SJSA1 (cell line): ENCODE measurements at regions not wholly inside any gene's neighbourhood (a gene's known extent, or its start where the extent isn't known, plus 50 kb on each side); places are given as distances from the start of the nearest gene placed in this dataset.

Source experiments
- DNase-seq, 2 experiments: peaks; one replicate each; pipeline ENCODE4 v3.0.0-alpha.2; 2015 to 2020; ENCODE audit warnings: low spot score in 2 of 2, low read depth in 1 of 2
- H3K27ac ChIP-seq: fragments of 250-450 bp; sonication (Bioruptor Pico); 2 replicates; pipeline ENCODE4 v1.5.1; 2020; ENCODE audit warnings: mild to moderate bottlenecking, moderate library complexity
- H3K27me3 ChIP-seq: fragments of 250-450 bp; sonication (Bioruptor Pico); replicated peaks from 2 replicates; pipeline ENCODE4 v1.5.1; 2020; ENCODE audit warnings: mild to moderate bottlenecking, moderate library complexity
- H3K36me3 ChIP-seq: fragments of 250-450 bp; sonication (Bioruptor Pico); 2 replicates; pipeline ENCODE4 v1.5.1; 2020; ENCODE audit warnings: mild to moderate bottlenecking
- H3K4me1 ChIP-seq: fragments of 250-450 bp; sonication (Bioruptor Pico); replicated peaks from 2 replicates; pipeline ENCODE4 v1.6.1; 2021; ENCODE audit warnings: mild to moderate bottlenecking
- H3K4me3 ChIP-seq: fragments of 250-450 bp; sonication (Bioruptor Pico); 2 replicates; pipeline ENCODE4 v1.5.1; 2020; ENCODE audit warnings: mild to moderate bottlenecking
- H3K9me3 ChIP-seq: fragments of 250-450 bp; sonication (Bioruptor Pico); replicated peaks from 2 replicates; pipeline ENCODE4 v1.5.1; 2020; ENCODE audit warnings: mild to moderate bottlenecking

- no peak for DNase-seq
- Histone ChIP-seq H3K4me1 (peaks cover 21% of the 10 kb centered on the region), H3K9me3 (peaks cover 3% of the 10 kb centered on the region; the same call in 1 of the 2 replicates), H3K4me3 (no peak overlapping the region), H3K36me3 (no peaks in the 10 kb centered on the region), H3K27ac (no peak overlapping the region), H3K27me3 (no peaks in the 10 kb centered on the region)
Observed at GRCh38 chr16:8376858-8377257, 213.5 kb downstream of the TMEM114 start.

- Histone ChIP-seq H3K36me3 (no peaks in the 10 kb centered on the region), H3K27me3 (no peaks in the 10 kb centered on the region), H3K4me3 (no peak overlapping the region), H3K27ac (no peak overlapping the region), H3K9me3 (peaks cover 3% of the 10 kb centered on the region; the same call in 1 of the 2 replicates), H3K4me1 (peaks cover 21% of the 10 kb centered on the region)
- DNase-seq = no peak
Observed at GRCh38 chr16:8376430-8376829, 213.9 kb downstream of the TMEM114 start.

GRCh38 chr16:8375232-8375587 is 215.1 kb downstream of the TMEM114 start:
- DNase-seq = no peak
- H3K36me3 ChIP-seq = no peaks in the 10 kb centered on the region
- H3K4me1 ChIP-seq = peaks cover 16% of the 10 kb centered on the region
- H3K27ac ChIP-seq = 0 out of 2 replicates have a peak overlapping the region, but pooled peaks have one; percentile 28
- peaks cover 3% of the 10 kb centered on the region; the same call in 1 of the 2 replicates for H3K9me3 ChIP-seq
- no peaks in the 10 kb centered on the region for H3K27me3 ChIP-seq
- no peak overlapping the region for H3K4me3 ChIP-seq

GRCh38 chr16:8374586-8375231 is 215.6 kb downstream of the TMEM114 start:
- peaks cover 12% of the 10 kb centered on the region for H3K4me1 ChIP-seq
- 0 out of 2 replicates have a peak overlapping the region, but pooled peaks have one; percentile 28 for H3K27ac ChIP-seq
- H3K4me3 ChIP-seq = no peak overlapping the region
- H3K27me3 ChIP-seq = no peaks in the 10 kb centered on the region
- H3K36me3 ChIP-seq = no peaks in the 10 kb centered on the region
- DNase-seq = peak in 1 of 2 experiments; percentile 6
- peaks cover 3% of the 10 kb centered on the region; the same call in 1 of the 2 replicates for H3K9me3 ChIP-seq

GRCh38 chr16:8373676-8374431 is 216.5 kb downstream of the TMEM114 start:
- H3K36me3 ChIP-seq = no peaks in the 10 kb centered on the region
- H3K27me3 ChIP-seq = no peaks in the 10 kb centered on the region
- H3K4me1 ChIP-seq = peaks cover 12% of the 10 kb centered on the region
- no peak overlapping the region for H3K27ac ChIP-seq
- H3K9me3 ChIP-seq = peaks cover 3% of the 10 kb centered on the region; the same call in 1 of the 2 replicates
- DNase-seq = no peak
- no peak overlapping the region for H3K4me3 ChIP-seq

- DNase-seq = no peak
- Histone ChIP-seq H3K4me3 (no peak overlapping the region), H3K36me3 (no peaks in the 10 kb centered on the region), H3K9me3 (peaks cover 3% of the 10 kb centered on the region; the same call in 1 of the 2 replicates), H3K27ac (no peak overlapping the region), H3K4me1 (peaks cover 12% of the 10 kb centered on the region), H3K27me3 (no peaks in the 10 kb centered on the region)
Observed at GRCh38 chr16:8372141-8372540, 218.2 kb downstream of the TMEM114 start.

- Histone ChIP-seq H3K4me3 (no peak overlapping the region), H3K36me3 (no peaks in the 10 kb centered on the region), H3K4me1 (peaks cover 9% of the 10 kb centered on the region), H3K27me3 (no peaks in the 10 kb centered on the region), H3K9me3 (no peaks in the 10 kb centered on the region), H3K27ac (no peak overlapping the region)
- peak; percentile 30 to 49 for DNase-seq
Observed at GRCh38 chr16:8370374-8371270, 219.7 kb downstream of the TMEM114 start.

GRCh38 chr16:8358937-8359336 is 231.4 kb downstream of the TMEM114 start:
- no peaks in the 10 kb centered on the region for H3K27me3 ChIP-seq
- H3K9me3 ChIP-seq = no peaks in the 10 kb centered on the region
- no peak overlapping the region for H3K27ac ChIP-seq

GRCh38 chr16:8355675-8356074 is 234.6 kb downstream of the TMEM114 start:
- no peak for DNase-seq
- Histone ChIP-seq H3K36me3 (no peaks in the 10 kb centered on the region), H3K4me1 (no peaks in the 10 kb centered on the region), H3K4me3 (no peak overlapping the region), H3K27me3 (no peaks in the 10 kb centered on the region), H3K27ac (no peak overlapping the region), H3K9me3 (no peaks in the 10 kb centered on the region)

More at GRCh38 chr16:8358937-8359336, 231.4 kb downstream of the TMEM114 start:
- Histone ChIP-seq H3K36me3 (no peaks in the 10 kb centered on the region), H3K4me3 (no peak overlapping the region), H3K4me1 (no peaks in the 10 kb centered on the region)
- no peak for DNase-seq

- DNase-seq = no peak
- Histone ChIP-seq H3K4me3 (no peak overlapping the region), H3K27me3 (no peaks in the 10 kb centered on the region), H3K9me3 (no peaks in the 10 kb centered on the region), H3K36me3 (no peaks in the 10 kb centered on the region), H3K27ac (no peak overlapping the region), H3K4me1 (no peaks in the 10 kb centered on the region)
Observed at GRCh38 chr16:8346294-8346693, 244.0 kb downstream of the TMEM114 start.

- Histone ChIP-seq H3K9me3 (no peaks in the 10 kb centered on the region), H3K27ac (no peak overlapping the region), H3K4me3 (no peak overlapping the region), H3K36me3 (no peaks in the 10 kb centered on the region), H3K4me1 (no peaks in the 10 kb centered on the region), H3K27me3 (no peaks in the 10 kb centered on the region)
- no peak for DNase-seq
Observed at GRCh38 chr16:8342276-8342675, 248.0 kb downstream of the TMEM114 start.

- Histone ChIP-seq H3K27me3 (0 out of 2 replicates have a peak, but pooled peaks cover 1% of the 10 kb centered on the region), H3K4me3 (no peak overlapping the region), H3K4me1 (no peaks in the 10 kb centered on the region), H3K27ac (no peak overlapping the region), H3K9me3 (no peaks in the 10 kb centered on the region), H3K36me3 (no peaks in the 10 kb centered on the region)
- no peak for DNase-seq
Observed at GRCh38 chr16:8330761-8331160, 259.6 kb downstream of the TMEM114 start.

GRCh38 chr16:8326232-8326631 is 264.1 kb downstream of the TMEM114 start:
- no peaks in the 10 kb centered on the region for H3K36me3 ChIP-seq
- H3K4me1 ChIP-seq = no peaks in the 10 kb centered on the region
- no peak for DNase-seq
- H3K27ac ChIP-seq = no peak overlapping the region
- no peaks in the 10 kb centered on the region for H3K27me3 ChIP-seq
- no peaks in the 10 kb centered on the region for H3K9me3 ChIP-seq
- no peak overlapping the region for H3K4me3 ChIP-seq
